NCI-H345 (cell line): ENCODE measurements at regions not wholly inside any gene's neighbourhood (a gene's known extent, or its start where the extent isn't known, plus 50 kb on each side); places are given as distances from the start of the nearest gene placed in this dataset.
"Not testable (repeated sequence)": the region's sequence is repeated elsewhere in the genome, so short reads cannot be mapped to it uniquely, and the experiment has no call there.

Source experiments
- DNase-seq: peaks from one replicate; lab custom pipeline; 2025; lab: John Stamatoyannopoulos, UW

DNA sequence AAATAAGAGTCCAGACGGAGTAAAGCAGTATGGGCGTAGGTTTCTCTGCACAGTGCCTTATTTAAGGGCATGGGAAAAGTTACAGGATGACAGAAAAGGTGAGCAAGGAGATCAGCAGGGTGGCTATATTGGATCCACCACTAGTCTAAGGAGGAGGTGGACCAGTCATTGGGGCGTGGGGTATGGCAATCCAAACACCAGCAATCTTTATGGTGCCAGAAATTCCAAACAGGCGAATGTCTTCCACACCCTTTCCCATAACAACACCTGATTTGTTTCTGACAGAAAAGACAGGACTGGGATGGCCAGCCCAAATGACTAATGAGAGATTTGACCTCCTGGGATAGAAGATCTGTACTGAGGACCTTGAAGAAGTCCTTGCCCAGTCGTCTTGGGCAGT lies 181.8 kb upstream of the MBL2 start:
- DNase-seq: no peak

DNA sequence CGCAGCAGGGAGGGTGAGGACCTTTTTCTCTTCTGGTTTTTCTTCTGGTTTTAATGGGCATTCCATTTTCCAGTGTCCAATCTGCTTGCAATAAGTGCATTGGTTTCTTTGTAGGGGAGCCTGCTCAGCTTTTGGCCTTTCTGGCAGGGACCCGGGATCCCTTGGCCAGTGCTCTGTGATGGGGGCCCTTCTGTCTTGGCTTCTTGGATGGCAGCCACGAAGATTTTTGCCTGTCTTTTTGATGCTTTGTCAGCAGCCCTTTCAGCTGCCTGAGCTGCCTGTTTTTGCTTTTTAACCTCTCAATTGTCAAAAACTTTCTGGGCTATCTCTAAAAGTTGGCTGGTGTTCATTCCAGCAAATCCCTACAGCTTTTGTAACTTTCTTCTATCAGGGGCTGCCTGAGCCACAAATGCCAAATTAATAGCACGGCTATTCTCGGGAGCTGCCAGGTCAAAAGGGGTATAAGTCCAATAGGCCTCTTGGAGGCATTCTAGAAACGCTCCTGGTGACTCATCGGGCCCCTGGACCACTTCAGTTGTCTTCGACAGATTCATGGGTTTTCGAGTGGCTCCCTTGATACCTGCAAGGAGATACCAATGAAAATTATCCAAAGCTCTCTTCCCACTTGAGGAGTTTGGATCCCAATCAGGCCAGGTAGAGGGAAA lies 179.9 kb upstream of the MBL2 start:
- DNase-seq: no peak

DNA sequence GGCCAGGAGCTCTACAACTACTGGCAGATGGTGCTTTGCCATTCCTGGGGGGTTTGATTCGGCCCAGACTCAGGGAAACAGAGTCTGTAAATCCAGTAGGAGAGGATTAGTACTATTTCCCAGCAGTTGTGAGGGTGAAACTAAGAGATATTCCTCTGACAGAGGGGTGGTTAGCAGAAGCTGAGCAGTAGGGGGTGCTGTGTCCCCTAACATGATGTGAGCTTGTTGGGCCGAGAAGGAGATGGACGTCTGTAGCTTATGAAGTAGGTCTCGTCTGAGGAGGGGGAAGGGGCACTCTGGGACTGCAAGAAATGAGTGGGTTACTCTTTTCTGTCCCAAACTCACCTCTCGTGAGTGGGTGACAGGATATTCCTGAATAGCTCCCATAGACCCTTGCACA lies 179.2 kb upstream of the MBL2 start:
- DNase-seq: no peak

DNA sequence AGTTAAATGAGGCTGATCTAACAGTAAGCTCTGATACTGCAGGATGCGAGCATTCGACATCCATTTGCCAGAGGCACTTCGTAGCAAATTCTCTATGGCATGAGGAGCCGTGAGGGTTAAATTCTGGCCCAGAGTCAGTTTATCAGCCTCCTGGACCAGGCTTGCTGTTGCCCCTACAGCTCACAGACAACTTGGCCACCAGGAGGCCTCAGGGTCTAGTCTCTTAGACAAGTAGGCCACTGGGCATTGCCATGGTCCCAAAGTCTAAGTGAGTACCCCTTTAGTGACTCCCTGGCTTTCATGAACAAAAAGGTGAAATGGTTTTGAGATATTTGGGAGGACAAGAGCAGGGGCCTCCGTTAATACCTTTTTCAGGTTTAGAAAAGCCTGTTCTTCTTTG lies 178.0 kb upstream of the MBL2 start:
- no peak for DNase-seq

DNA sequence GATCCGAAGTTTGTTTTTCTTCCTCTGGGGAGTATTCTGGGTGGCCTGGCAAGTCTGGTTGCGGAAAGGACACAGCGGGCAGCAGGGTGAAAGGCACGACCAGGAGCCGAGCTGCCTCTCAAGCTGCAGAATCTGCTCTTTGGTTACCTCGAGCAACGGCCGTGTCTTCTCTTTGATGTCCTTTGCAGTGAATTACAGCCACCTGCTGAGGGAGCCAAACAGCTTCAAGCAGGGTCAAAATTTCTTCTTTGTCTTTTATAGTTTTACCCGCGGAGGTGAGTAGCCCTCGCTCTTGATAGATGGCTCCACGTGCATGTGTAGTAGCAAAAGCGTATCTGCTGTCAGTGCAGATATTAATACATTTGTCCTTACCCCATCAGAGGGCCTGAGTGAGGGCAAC lies 177.3 kb upstream of the MBL2 start:
- DNase-seq: no peak

DNA sequence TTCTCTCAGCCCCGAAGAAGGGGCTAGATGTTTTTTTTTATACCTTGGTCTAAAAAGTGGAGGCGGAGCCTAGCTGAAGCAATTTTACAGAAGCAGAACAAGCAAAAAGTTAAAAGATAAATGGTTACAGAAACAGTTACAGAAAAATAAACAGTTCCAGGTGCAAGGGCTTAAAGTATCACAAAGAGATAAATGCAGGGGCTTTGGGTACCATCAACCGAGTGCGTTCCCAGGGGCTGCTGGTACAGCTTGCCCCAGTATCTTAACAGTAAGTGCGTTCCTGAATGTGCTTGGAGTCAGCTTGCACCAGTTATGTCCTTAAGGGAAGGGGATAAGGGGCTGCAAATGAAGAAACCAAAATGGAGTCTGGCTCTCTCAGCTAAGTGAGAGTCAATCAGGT lies 173.9 kb upstream of the MBL2 start:
- no peak for DNase-seq

DNA sequence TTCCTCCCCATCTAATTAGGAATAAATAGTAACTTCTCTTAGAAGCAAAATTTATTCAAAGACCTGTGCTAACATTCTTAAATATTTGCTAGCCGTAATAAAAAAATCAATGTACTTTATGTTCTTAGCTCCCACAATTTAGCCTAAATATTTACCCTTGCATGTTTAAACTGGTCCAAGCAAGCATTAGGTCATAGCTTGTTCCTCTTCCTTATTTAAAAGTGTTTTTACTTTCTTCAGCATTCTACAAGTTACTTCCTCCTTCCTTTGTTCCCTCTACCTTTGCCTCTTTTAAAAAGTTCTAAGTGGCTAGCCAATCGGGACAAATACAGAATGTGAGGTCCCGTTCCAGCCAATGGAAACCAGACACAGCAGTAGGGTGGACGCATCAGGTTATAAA lies 172.9 kb upstream of the MBL2 start:
- not testable (repeated sequence) for DNase-seq

DNA sequence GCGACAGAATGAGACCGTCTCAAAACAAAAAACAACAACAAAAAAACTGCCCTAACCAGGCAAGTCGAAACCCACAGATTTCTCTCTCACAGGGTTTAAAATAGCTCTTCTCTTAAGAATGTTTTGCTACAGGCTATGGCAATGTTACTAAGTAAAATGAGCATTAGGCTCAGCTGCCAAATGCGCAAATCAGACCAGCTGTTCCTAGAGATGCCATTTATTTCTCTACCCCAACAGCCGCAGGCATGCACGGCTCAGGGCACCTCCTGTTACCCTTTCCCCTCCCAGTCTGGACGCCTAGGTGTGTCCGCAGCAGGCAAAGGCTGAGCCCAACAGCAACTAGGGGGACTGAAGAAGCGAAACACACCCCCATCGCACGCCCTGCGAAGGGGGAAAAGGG lies 168.3 kb upstream of the MBL2 start:
- no peak for DNase-seq

DNA sequence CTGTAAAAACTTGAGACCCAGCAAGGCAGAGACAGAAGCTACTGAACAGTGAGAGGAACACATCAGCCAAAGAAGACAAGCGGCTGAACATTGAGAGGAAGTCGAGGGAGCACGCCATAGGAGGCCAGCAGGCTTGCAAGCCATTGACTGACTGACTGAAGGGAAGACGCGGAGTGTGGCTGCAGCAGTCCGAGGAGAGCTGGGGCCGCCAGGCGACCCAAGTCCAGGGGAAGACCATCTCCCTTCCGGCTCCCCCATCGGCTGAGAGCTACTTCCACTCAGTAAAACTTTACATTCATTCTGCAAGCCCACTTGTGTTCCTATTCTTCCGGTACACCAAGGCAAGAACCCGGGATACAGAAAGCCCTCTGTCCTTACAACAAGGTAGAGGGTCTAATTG lies 167.3 kb upstream of the MBL2 start:
- no peak for DNase-seq

DNA sequence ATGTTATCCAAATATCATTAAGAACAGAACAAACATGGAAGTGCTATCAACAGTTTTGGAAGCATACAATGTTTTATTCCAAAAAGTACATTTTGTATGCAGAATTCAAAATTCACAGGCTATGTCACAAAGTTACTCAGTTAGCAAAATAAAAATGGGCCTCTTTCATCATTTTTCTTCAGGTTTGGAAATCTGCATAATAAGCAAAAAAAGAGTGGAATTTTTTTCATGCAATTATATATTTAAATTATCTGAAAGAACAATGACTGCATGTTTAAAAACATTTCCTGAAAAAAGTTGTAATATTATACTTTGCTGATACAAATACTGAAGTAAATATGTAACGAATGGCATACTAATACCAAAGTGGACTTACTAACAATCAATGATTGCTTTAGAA lies 161.2 kb upstream of the MBL2 start:
- no peak for DNase-seq

DNA sequence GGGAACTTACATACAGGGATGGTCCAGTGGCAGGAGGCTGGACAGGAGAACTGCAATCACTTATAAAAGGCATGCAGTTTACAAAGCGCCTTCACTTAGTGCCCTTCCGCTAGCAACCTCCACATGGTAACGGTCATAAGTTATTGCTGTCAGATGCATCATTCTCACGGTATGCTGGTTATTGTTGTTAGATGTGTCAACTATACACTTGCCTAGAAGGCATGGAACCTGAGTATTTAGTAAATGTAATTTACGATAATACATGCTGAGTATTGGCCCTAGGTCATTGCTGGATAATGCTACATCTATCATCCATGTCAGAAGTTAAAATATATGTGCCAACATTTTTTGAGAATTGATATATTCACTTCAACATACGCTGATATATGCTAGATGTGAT lies 155.1 kb upstream of the MBL2 start:
- no peak for DNase-seq

DNA sequence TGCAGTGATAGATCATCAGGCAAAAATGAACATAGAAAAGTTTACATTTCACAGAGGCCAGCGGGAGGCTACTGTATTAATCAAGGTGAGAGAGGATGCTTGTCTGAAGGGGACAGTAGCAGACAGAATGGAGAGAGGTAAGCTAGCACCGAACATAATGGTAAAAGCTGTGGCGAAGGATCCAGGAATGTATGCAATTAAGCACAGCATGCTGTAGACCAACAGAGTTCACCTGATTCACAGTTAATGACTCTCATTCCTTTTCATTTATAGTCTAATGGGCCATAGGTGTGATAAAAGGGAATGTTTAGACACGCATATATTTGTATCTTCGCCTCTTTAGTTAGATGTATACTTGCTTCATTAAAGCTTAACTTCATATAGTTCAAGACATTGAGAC lies 150.9 kb upstream of the MBL2 start:
- no peak for DNase-seq

DNA sequence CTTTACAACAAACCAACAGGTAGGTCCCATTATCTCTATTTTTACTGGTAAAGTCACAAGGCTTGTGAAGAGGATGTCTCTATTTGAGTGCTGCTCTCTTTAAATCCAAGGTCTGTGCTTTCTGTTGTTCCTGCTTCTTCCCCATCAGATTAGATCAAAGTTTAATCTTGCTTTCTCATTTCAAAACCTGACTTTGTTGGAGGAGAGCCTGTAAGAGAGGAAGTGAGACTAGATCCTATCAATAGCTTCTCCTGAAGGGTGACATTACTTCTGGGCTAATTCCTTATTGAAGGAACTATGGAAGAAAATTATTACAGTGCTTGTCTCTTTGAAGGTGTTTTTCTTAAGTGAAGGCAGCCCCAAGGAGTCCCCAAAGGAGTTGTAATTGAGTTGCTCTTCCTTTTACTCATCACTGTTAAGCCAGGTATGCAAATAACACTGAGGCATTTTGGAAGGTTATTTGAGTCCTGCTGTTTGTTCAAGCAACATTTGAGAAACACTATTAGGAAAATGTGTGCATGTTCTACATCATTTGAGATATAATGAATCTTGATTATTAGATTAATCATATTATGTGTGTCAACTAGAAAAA lies 146.2 kb upstream of the MBL2 start:
- DNase-seq: no peak

DNA sequence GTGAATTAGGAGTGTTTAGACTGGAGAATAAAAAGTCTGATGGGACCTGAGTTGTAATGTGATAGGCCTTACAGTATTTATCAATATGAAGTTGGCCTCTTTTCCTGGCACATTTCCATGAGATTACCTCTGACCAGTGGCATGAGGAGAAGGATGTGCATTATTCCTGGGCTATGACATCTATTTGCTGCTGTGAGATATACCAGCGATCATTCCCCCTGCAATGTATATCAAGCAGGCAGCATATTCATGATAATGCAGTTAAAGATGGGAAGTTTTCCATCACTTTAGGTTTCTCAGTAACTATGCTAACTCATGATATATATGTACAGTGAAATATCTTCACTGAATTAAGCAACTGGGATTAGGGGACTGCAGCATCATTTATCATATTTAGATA lies 142.8 kb upstream of the MBL2 start:
- DNase-seq: no peak

DNA sequence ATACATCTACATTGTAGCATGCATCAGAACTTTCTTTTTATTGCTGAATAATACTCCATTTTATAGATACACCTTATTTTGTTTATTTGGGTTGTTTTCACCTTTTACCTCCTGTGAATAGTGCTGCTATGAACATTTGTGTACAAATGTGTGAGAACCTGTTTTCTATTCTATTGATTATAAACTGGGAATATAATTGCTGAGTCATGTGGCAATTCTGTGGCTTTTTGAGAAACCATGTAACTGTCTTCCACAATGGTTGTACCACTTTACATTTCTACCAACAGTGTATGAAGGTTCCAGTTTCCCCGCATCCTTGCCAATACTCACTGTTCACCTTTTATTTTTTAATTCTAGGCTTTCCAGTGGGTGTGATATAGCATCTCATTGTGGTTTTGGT lies 138.6 kb upstream of the MBL2 start:
- DNase-seq: no peak

DNA sequence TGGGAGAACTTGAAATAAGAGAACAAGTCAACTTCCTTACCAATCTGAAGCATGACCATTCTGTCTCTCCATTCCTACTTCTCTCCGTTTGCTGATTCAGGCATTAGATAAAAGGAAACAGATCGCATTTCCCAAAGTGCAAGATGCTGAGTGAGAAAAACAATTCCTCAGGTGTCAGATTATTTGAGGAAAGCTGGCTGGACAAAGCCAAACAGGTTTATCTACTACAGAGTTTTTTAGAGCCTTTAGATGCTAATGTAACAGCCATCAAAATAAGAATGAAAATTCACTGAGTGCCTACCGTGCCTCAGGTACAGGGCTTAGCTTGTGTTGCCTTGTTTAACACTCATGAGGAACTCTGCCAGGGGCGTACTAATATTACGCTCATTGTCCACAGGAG lies 135.9 kb upstream of the MBL2 start:
- DNase-seq: no peak

DNA sequence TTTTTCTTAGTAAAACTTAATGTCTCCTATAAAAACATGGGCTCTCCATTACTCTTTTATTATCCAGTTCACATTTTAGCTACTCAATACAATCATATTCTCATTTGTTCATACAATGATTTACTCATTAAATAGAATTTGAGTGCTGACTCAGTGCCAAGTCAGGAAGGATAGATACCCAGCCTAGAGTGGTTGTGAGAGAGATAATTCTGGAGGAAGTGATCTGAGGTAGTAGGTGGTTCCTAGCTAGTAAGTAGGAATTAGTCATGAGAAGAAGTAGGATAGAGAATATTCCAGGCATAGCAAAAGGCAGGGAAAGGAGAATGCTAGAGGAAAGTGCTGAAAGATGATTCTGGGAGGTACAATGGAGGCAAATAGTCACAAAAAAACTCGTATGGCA lies 133.5 kb upstream of the MBL2 start:
- DNase-seq: no peak

DNA sequence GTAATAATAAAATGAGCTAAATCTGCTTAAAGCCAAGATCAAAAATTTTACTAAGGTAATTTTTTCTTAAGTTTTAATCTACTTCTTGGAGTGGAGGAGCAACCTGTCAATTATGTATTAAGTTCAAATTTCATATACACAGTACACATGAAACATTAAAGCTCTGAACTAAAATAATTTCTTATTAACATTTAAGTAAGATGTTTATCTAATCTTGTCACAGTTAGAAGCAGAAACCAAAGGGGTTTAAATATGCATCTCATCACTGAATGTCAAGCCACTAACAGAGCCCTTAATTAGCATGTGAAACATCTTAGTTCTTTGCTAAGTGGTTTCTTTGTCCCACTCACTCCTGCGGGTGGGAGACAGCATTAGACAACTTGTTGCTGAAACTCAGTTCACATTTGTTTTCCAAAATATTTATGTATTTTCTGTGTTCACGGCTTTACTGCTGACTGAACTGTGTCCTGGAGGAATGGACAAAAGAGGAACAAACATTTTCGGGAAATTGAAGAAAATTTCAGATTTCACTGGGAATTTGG lies 130.9 kb upstream of the MBL2 start:
- DNase-seq: no peak

DNA sequence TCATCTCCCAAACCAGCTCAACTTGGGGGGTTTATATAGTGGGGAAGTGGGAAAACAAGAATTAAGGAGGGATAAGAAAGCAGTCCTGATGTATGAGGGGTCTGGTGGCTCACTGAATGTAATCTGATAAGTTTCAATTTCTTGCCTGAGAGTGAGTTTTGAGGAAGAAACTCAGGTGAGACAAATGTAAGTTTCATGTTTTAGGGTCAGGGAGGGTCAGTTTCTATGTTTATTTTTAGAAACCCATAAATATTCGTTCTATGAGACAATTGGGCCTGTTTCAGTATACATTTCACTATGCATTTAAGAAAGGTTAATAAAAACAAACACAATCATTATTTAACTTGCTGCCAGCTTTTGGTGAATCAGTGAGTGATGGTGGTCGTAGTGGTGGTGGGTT lies 128.0 kb upstream of the MBL2 start:
- DNase-seq: no peak

DNA sequence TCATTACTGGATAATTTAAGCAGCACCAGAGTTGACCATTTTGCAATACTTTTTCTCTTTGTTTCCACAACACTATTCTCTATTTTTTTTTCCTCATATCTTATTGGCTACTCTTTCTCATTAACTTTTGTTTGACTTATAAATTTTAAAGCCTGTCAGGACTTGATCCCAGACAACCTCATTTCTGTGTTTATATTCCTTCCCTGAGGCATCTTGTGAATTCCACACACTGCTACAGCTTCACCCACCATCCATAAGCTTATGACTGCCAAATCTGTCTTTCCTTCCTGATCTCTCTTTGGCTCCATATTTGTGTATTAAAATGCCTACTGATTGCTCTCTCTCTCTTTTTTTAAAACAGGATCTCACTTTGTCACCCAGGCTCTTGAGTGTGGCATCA lies 124.6 kb upstream of the MBL2 start:
- no peak for DNase-seq

DNA sequence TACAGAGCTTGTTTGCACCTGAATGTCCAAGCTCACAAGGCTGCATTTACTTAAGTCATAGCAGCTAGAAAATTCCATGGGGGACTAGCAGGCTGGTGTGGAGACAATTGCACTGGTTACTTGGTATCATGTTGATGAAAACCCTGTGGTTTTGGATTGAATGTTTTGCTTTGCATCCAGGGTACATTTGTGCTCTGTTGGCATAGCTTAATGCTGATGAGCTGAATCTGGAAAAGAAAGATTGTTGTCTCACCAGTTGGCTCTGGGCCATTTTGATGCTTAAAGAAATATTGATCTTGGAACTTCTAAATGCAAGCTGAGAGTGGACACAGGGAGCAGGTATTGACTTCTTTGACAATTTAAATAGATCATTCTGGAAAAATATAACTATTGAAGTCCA lies 122.5 kb upstream of the MBL2 start:
- peak; percentile 47 for DNase-seq

DNA sequence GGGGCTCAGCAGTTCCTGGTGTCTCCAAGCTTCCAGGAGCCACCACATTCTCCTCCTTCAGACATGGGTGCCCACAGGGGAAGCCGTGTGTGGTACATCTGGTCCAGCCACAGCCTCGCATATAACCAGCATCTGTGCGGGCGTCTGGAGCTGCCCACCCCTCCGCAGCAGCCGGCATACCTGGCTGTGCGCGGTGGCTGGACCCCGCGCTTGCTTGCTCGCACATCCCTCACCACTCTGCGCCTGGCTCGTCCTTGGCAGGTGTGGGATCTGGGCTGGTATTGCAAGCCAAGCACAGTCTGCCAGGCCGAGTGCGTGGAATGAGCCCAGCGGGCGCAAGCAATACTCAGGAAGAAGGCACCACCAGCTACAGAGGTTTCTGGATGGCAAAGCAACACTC lies 117.7 kb upstream of the MBL2 start:
- no peak for DNase-seq

DNA sequence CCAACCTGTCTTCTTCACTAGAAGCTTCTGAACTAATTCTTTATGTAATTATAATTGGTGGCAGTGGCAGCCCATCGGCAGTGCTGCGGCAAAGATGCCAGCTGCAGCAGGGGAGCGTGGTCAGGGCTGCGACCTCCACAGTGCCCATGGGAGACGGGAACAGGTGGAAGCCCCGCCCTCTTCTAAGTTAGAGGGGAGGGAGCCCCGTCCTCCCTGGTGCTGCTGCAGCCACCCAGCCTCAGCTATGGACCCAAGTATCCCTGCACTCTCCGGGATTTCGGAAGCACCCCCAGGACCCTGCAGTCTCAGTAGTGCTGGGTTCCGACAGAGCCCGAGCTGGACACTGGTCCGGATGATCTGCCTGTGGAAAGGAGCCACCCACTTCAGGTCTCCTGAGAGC lies 117.0 kb upstream of the MBL2 start:
- DNase-seq: no peak
